OCI-LY1 (cell line): ENCODE measurements at regions not wholly inside any gene's neighbourhood (a gene's known extent, or its start where the extent isn't known, plus 50 kb on each side); places are given as distances from the start of the nearest gene placed in this dataset.

Experiments used
- EZH2 ChIP-seq: fragments of 200-600 bp; sonication (generic), shearing (Covaris generic); IDR thresholded peaks from 2 replicates; pipeline ENCODE4 v1.8.0; 2017; ENCODE audit warnings: borderline replicate concordance, mixed run types, mild to moderate bottlenecking, antibody characterized with exemption, low read length, moderate library complexity, mixed read lengths
- TF ChIP-seq, protein P1 (sequence below): fragments of 200-600 bp; sonication (generic), shearing (Covaris generic); IDR thresholded peaks from 2 replicates; pipeline ENCODE4 v1.5.1; 2017; ENCODE audit warnings: mild to moderate bottlenecking, antibody characterized with exemption, low read length, moderate library complexity, mixed read lengths

DNA sequence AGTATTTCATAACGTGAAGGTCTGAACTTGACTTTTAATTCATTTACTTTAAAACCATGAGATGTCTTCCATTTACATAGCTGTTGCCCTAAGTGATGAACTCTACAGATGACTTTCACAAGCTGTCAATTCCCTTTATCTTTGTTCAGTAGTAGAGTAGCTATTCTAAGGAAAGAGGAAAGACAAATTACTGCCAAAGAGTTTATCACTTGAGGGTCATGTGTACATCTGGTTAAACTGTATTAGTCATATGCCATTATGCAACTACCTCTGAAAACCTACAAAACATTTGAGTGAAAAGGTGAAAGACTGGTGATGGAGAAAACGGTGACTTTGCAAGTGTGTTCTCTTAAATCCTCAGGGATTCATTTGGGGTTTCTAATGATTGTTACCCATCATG lies 763.9 kb downstream of the TMEM182 start:
- TF ChIP-seq, protein P1, sequence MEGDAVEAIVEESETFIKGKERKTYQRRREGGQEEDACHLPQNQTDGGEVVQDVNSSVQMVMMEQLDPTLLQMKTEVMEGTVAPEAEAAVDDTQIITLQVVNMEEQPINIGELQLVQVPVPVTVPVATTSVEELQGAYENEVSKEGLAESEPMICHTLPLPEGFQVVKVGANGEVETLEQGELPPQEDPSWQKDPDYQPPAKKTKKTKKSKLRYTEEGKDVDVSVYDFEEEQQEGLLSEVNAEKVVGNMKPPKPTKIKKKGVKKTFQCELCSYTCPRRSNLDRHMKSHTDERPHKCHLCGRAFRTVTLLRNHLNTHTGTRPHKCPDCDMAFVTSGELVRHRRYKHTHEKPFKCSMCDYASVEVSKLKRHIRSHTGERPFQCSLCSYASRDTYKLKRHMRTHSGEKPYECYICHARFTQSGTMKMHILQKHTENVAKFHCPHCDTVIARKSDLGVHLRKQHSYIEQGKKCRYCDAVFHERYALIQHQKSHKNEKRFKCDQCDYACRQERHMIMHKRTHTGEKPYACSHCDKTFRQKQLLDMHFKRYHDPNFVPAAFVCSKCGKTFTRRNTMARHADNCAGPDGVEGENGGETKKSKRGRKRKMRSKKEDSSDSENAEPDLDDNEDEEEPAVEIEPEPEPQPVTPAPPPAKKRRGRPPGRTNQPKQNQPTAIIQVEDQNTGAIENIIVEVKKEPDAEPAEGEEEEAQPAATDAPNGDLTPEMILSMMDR = no peak
- TF ChIP-seq EZH2 = no peak
